ENCODE measurements at regions not wholly inside any gene's neighbourhood (a gene's known extent, or its start where the extent isn't known, plus 50 kb on each side); places are given as distances from the start of the nearest gene placed in this dataset.

DNA sequence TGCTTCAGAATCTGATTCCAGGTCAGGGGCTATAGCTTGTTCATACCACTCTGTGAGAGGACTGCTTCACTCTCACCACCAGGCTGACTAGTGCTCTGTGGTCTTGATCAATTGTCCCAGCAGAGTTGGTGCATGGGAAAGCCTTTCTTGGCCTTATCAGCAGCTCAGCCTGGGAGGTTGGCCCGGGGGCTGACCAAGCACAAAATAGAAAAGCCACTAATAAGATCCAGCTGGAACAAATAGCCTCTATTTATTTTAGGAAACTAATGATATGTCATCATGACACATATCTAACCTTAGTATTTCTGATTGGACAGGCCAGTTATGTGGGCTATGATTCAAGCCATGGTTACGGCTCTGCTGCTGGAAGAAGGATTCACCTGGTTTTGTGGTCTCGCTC lies 134.2 kb downstream of the GDAP2 start:
- POLR2A ChIA-PET (ENCODE audit: partially characterized antibody) = no interaction called here
- no peak for TF ChIP-seq ATF2 (IDR thresholded peaks at IDR 0.05; ENCODE audit: low read length)
- TF ChIP-seq ASH2L (IDR thresholded peaks at IDR 0.05; ENCODE audit: low read length) = no peak
- TF ChIP-seq HDAC2 (IDR thresholded peaks at IDR 0.05; ENCODE audit: borderline replicate concordance in 1 of 2, low read depth in 2 of 2, low read length in 2 of 2) = no peak
- TF ChIP-seq PHF8 (conservative IDR thresholded peaks at IDR 0.05; ENCODE audit: low read depth, low read length) = no peak

More for the DNA sequence above, 134.2 kb downstream of the GDAP2 start:
- Histone ChIP-seq H3K14ac (ENCODE audit: insufficient read length) (no peak overlapping the region), H3K4me3 (ENCODE audit: extremely low read depth in 1 of 4, insufficient read depth in 2 of 4, low read depth in 3 of 4, low read length in 4 of 4) (no peak overlapping the region), H3K4me2 (ENCODE audit: insufficient read depth in 1 of 2, low read depth in 2 of 2, low read length in 2 of 2) (no peak overlapping the region), H3K4me1 (replicated peaks in 1 of 4; ENCODE audit: control insufficient read depth in 3 of 4, insufficient read depth in 4 of 4, low read length in 3 of 4) (no peaks in the 10 kb centered on the region), H4K91ac (replicated peaks; ENCODE audit: insufficient read length, low read length) (no peak overlapping the region), H3K79me2 (ENCODE audit: control insufficient read depth in 1 of 2, insufficient read depth in 2 of 2, low read length in 2 of 2) (no peaks in the 10 kb centered on the region), H3K79me1 (ENCODE audit: low read depth, low read length) (no peaks in the 10 kb centered on the region), H2BK5ac (ENCODE audit: low read depth, low read length) (no peak overlapping the region), H2AFZ (ENCODE audit: low read length) (no peak overlapping the region), H4K8ac (ENCODE audit: extremely low read depth, insufficient read depth, low read length) (no peak overlapping the region), H3K27ac (ENCODE audit: low read depth, low read length) (no peak overlapping the region), H3K4ac (replicated peaks; ENCODE audit: insufficient read length, low read depth, low read length) (no peak overlapping the region), H2AK5ac (ENCODE audit: low read depth, low read length) (no peak overlapping the region), H3K9ac (replicated peaks in 1 of 4; ENCODE audit: extremely low read depth in 1 of 4, low read depth in 3 of 4, low read length in 3 of 4) (no peak overlapping the region), H3K56ac (replicated peaks; ENCODE audit: insufficient read length, low read depth, low read length) (no peak overlapping the region), H3K23me2 (ENCODE audit: low read depth, low read length) (no peaks in the 10 kb centered on the region), H2BK20ac (ENCODE audit: low read length) (no peak overlapping the region), H3K27me3 (replicated peaks in 1 of 4; ENCODE audit: control insufficient read depth in 3 of 4, extremely low read depth in 1 of 4, insufficient read depth in 3 of 4, low read length in 3 of 4) (no peaks in the 10 kb centered on the region), H4K20me1 (replicated peaks in 1 of 2; ENCODE audit: control insufficient read depth in 1 of 2, insufficient read depth in 2 of 2, low read length in 2 of 2) (peaks cover 0 to 2% of the 10 kb centered on the region in 2 experiments), H2BK120ac (replicated peaks; ENCODE audit: low read depth, low read length) (no peak overlapping the region), H3K23ac (ENCODE audit: insufficient read length) (no peak overlapping the region), H2BK12ac (ENCODE audit: low read depth, low read length) (no peak overlapping the region), H4K5ac (ENCODE audit: insufficient read length, low read depth, low read length) (no peak overlapping the region), H3K36me3 (ENCODE audit: control insufficient read depth in 2 of 4, insufficient read depth in 4 of 4, low read length in 3 of 4) (no peaks in the 10 kb centered on the region), H3K9me3 (ENCODE audit: insufficient read depth in 2 of 2, low read depth in 1 of 2, low read length in 1 of 2) (no peaks in the 10 kb centered on the region), H2BK15ac (ENCODE audit: low read length) (no peak overlapping the region), H3K18ac (ENCODE audit: extremely low read depth, low read length) (no peak overlapping the region)
- no peak for DNase-seq (ENCODE audit: low read depth in 1 of 2, low spot score in 2 of 2)
- FAIRE-seq = no peak
- 91% methylated on average over 3 of the region's 3 CpGs; no CpG with 5 or more reads in 1 of the 2 experiments for WGBS, 2 experiments (ENCODE audit: extremely low coverage in 1 of 2, insufficient coverage in 1 of 2, insufficient read length in 1 of 2, insufficient replicate concordance in 2 of 2, low coverage in 1 of 2, low lambda C conversion rate in 2 of 2, missing lambda C conversion rate in 1 of 2)
- CTCF ChIA-PET (ENCODE audit: partially characterized antibody) = interaction anchor here (0.8 to 1.0 kb wide), 2 partner anchors 83 to 451 kb away, joined by 3 read pairs; no protein-coding TSS in a partner anchor

All from H1 (cell line).